ENCODE measurements at regions not wholly inside any gene's neighbourhood (a gene's known extent, or its start where the extent isn't known, plus 50 kb on each side); places are given as distances from the start of the nearest gene placed in this dataset.

GRCh38 chr9:13732290-13732689, 452.8 kb upstream of the MPDZ start:
- no peaks in the 10 kb centered on the region for H3F3A ChIP-seq (ENCODE audit: insufficient read depth, low read length)
- no peaks in the 10 kb centered on the region for H4K20me1 ChIP-seq (ENCODE audit: insufficient read depth, low read length)
- no peaks in the 10 kb centered on the region for H3K9me2 ChIP-seq (replicated peaks; ENCODE audit: insufficient read depth, low read length)
- H3K4me2 ChIP-seq (ENCODE audit: low read depth, low read length): no peak overlapping the region
- DNase-seq: no peak
- H3K27me3 ChIP-seq (replicated peaks; ENCODE audit: insufficient read depth, low read length): no peaks in the 10 kb centered on the region
- H3K36me3 ChIP-seq (replicated peaks; ENCODE audit: insufficient read depth, low read length): no peaks in the 10 kb centered on the region
- H2AFZ ChIP-seq (ENCODE audit: low read length): no peak overlapping the region
- H3K4me3 ChIP-seq (ENCODE audit: low read length): no peak overlapping the region
- TF ChIP-seq EZH2phosphoT487 (IDR thresholded peaks at IDR 0.05; ENCODE audit: low read length) (no peak), EZH2 (optimal IDR thresholded peaks at IDR 0.05; ENCODE audit: low read depth, low read length) (no peak)
- TF ChIP-seq, protein P1, sequence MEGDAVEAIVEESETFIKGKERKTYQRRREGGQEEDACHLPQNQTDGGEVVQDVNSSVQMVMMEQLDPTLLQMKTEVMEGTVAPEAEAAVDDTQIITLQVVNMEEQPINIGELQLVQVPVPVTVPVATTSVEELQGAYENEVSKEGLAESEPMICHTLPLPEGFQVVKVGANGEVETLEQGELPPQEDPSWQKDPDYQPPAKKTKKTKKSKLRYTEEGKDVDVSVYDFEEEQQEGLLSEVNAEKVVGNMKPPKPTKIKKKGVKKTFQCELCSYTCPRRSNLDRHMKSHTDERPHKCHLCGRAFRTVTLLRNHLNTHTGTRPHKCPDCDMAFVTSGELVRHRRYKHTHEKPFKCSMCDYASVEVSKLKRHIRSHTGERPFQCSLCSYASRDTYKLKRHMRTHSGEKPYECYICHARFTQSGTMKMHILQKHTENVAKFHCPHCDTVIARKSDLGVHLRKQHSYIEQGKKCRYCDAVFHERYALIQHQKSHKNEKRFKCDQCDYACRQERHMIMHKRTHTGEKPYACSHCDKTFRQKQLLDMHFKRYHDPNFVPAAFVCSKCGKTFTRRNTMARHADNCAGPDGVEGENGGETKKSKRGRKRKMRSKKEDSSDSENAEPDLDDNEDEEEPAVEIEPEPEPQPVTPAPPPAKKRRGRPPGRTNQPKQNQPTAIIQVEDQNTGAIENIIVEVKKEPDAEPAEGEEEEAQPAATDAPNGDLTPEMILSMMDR (IDR thresholded peaks at IDR 0.05; ENCODE audit: low read length): no peak
- H3K9ac ChIP-seq (ENCODE audit: low read length): no peak overlapping the region
- no peaks in the 10 kb centered on the region for H3K79me2 ChIP-seq (ENCODE audit: low read length)
- H3K27ac ChIP-seq (ENCODE audit: low read length): no peak overlapping the region
- no peaks in the 10 kb centered on the region for H3K4me1 ChIP-seq (ENCODE audit: low read length)
- H3K9me3 ChIP-seq (replicated peaks; ENCODE audit: insufficient read depth, low read length): no peaks in the 10 kb centered on the region

DNA sequence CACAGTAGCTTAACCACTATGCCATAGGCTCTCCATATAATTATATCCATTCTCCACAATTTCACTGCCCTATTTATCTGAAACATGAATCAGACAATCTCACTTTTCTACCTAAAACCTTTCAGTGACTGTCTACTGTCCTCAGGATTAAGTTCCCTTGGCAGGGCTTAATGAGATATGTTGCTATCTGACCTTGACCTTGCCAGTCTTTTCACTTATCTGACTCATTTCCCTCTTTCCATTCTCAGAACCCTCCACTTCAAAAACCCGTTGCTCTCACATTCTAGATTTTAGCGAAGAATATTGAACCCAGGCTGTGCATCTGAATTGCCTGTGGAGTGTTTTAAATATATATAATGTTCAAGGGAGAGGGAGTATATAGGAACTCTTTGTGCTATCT, 452.1 kb upstream of the MPDZ start:
- DNase-seq: no peak
- Histone ChIP-seq H3K79me2 (ENCODE audit: low read length) (no peaks in the 10 kb centered on the region), H3K4me2 (ENCODE audit: low read depth, low read length) (no peak overlapping the region), H3K9me3 (replicated peaks; ENCODE audit: insufficient read depth, low read length) (no peaks in the 10 kb centered on the region), H3K4me3 (ENCODE audit: low read length) (no peak overlapping the region), H2AFZ (ENCODE audit: low read length) (no peak overlapping the region), H3K4me1 (ENCODE audit: low read length) (no peaks in the 10 kb centered on the region), H3K27ac (ENCODE audit: low read length) (no peak overlapping the region), H3K9me2 (replicated peaks; ENCODE audit: insufficient read depth, low read length) (no peaks in the 10 kb centered on the region), H3K27me3 (replicated peaks; ENCODE audit: insufficient read depth, low read length) (no peaks in the 10 kb centered on the region), H4K20me1 (ENCODE audit: insufficient read depth, low read length) (no peaks in the 10 kb centered on the region), H3F3A (ENCODE audit: insufficient read depth, low read length) (no peaks in the 10 kb centered on the region), H3K36me3 (replicated peaks; ENCODE audit: insufficient read depth, low read length) (no peaks in the 10 kb centered on the region), H3K9ac (ENCODE audit: low read length) (no peak overlapping the region)
- TF ChIP-seq EZH2 (optimal IDR thresholded peaks at IDR 0.05; ENCODE audit: low read depth, low read length): no peak
- TF ChIP-seq, protein P1 (IDR thresholded peaks at IDR 0.05; ENCODE audit: low read length): no peak
- no peak for TF ChIP-seq EZH2phosphoT487 (IDR thresholded peaks at IDR 0.05; ENCODE audit: low read length)

DNA sequence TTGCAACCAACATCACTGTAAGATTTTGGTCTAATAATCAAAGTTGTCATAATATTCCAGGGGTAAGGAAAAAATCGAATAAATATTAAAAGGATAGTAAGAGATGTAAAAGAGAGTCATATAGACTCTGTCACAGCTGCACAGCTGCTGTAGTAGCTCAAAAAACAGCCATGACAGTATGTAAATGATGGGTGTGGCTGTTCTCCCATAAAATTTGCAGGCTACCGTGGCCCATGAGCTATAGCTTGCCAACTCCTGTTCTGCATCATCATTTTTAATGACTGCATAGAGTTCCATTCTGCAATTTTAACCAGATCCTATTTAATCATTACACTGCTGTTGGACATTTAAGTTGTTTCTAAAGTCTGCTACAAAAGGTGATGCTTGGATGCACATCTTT, 450.5 kb upstream of the MPDZ start:
- Histone ChIP-seq H3F3A (ENCODE audit: insufficient read depth, low read length) (no peaks in the 10 kb centered on the region), H3K36me3 (replicated peaks; ENCODE audit: insufficient read depth, low read length) (no peaks in the 10 kb centered on the region), H2AFZ (ENCODE audit: low read length) (no peak overlapping the region), H3K9me2 (replicated peaks; ENCODE audit: insufficient read depth, low read length) (no peaks in the 10 kb centered on the region), H3K79me2 (ENCODE audit: low read length) (no peaks in the 10 kb centered on the region), H3K4me3 (ENCODE audit: low read length) (no peak overlapping the region), H3K27me3 (replicated peaks; ENCODE audit: insufficient read depth, low read length) (no peaks in the 10 kb centered on the region), H3K4me2 (ENCODE audit: low read depth, low read length) (no peak overlapping the region), H3K27ac (ENCODE audit: low read length) (no peak overlapping the region), H3K9ac (ENCODE audit: low read length) (no peak overlapping the region), H4K20me1 (ENCODE audit: insufficient read depth, low read length) (no peaks in the 10 kb centered on the region), H3K4me1 (ENCODE audit: low read length) (no peaks in the 10 kb centered on the region), H3K9me3 (replicated peaks; ENCODE audit: insufficient read depth, low read length) (no peaks in the 10 kb centered on the region)
- TF ChIP-seq EZH2 (optimal IDR thresholded peaks at IDR 0.05; ENCODE audit: low read depth, low read length): no peak
- TF ChIP-seq, protein P1 (IDR thresholded peaks at IDR 0.05; ENCODE audit: low read length): no peak
- no peak for TF ChIP-seq EZH2phosphoT487 (IDR thresholded peaks at IDR 0.05; ENCODE audit: low read length)
- no peak for DNase-seq
